ENCODE measurements at regions not wholly inside any gene's neighbourhood (a gene's known extent, or its start where the extent isn't known, plus 50 kb on each side); places are given as distances from the start of the nearest gene placed in this dataset.

DNA sequence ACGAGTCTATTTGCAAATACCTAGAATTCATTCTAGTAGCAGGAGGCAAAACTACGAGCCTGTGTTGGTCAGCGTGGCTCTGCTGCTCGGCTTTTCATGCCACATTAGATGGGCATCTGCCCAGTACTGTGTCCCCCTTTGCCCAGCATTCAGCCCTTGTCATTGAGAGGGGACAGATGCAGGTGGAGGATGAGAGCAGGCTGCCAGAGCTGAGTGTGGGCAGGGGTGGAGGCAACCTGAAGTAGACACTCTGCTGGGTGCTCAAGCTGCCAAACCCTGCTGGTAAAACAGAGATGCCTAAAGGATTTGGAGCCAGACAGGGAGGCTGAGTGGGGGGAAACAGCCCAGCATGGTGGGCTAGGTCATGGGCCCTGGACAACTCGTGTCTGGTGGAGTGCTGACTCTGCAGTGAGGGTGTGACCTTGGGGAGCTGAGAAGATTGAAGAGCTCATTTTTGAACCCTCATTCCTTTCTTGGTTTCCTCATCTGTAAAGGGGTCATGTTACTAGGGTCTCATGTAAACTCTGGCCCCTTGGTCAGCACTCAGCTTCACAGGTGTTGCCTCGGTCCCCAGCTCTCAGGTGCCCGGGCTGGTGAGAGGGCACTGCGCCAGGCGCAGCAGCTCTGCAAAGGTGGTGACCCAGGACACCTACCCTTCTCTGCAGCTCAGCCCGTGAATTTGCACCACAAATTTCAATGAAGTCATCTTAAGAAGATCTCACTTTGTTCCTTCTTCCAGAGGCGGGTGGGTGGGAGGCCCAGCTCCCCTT is 64.2 kb upstream of the BHLHE23 start:
- ATAC-seq (no peak), FAIRE-seq (no peak), DNase-seq (ENCODE audit: extremely low read depth in 1 of 4, low spot score in 3 of 4) (no peak)
- Histone ChIP-seq H3K9me1 (ENCODE audit: control insufficient read depth, insufficient read depth, low read length) (no peaks in the 10 kb centered on the region), H3K4me2 (ENCODE audit: insufficient read depth, low read length) (no peak overlapping the region), H3K9ac (ENCODE audit: insufficient read depth in 1 of 2, low read depth in 2 of 2, low read length in 2 of 2) (no peak overlapping the region), H3K4me1 (replicated peaks in 1 of 2; ENCODE audit: control insufficient read depth in 2 of 2, insufficient read depth in 2 of 2, low read length in 2 of 2) (peaks cover 0 to 6% of the 10 kb centered on the region in 2 experiments; a peak in 2 of 5 replicates), H3K4me3 (no peak overlapping the region), H3K27me3 (ENCODE audit: control insufficient read depth in 2 of 2, insufficient read depth in 2 of 2, low read length in 2 of 2) (peaks cover 6 to 31% of the 10 kb centered on the region in 2 experiments; a peak in 4 of 5 replicates), H2AFZ (ENCODE audit: low read depth, low read length) (no peak overlapping the region), H3K9me3 (replicated peaks; ENCODE audit: control insufficient read depth, insufficient read depth, low read depth, low read length) (no peaks in the 10 kb centered on the region), H3K36me3 (ENCODE audit: control insufficient read depth, insufficient read depth, low read length) (no peaks in the 10 kb centered on the region), H3K79me2 (ENCODE audit: control insufficient read depth, insufficient read depth, low read length) (no peaks in the 10 kb centered on the region), H3K27ac (ENCODE audit: extremely low read depth, low read depth, low read length) (no peak overlapping the region), H4K20me1 (replicated peaks; ENCODE audit: control insufficient read depth, insufficient read depth, low read length) (peaks cover 13% of the 10 kb centered on the region; the same call in 1 of the 2 replicates)
- ChIA-PET CTCF (ENCODE audit: low intra/inter-chr PET ratio) (no interaction called here), POLR2A (interaction anchor here (0.7 kb wide), 1 partner anchor 173 kb away, joined by 3 read pairs; no protein-coding TSS in a partner anchor)
- TF ChIP-seq ZNF212 (CRISPR knock-in tag; IDR thresholded peaks at IDR 0.05) (no peak), MAX (CRISPR knock-in tag; IDR thresholded peaks at IDR 0.05) (0 out of 2 replicates have a peak, but pooled peaks have one; percentile 1)
- no TSS peak for BruUV-seq (replicated peaks)
- WGBS (ENCODE audit: insufficient coverage, low coverage, missing lambda C conversion rate), result 2% methylated on average over 11 of the region's 11 CpGs
- intact Hi-C loops (cut with micrococcal nuclease), result no loop called here
- in situ Hi-C loops (cut with MboI), result no loop called here

- DNase-seq (ENCODE audit: extremely low read depth in 1 of 4, low spot score in 3 of 4) (no peak), FAIRE-seq (no peak), ATAC-seq (no peak)
- CTCF ChIA-PET (ENCODE audit: low intra/inter-chr PET ratio), result no interaction called here
- WGBS (ENCODE audit: insufficient coverage, low coverage, missing lambda C conversion rate), result 0% methylated on average over 3 of the region's 3 CpGs
- Histone ChIP-seq H3K79me2 (ENCODE audit: control insufficient read depth, insufficient read depth, low read length) (no peaks in the 10 kb centered on the region), H3K27me3 (ENCODE audit: control insufficient read depth in 2 of 2, insufficient read depth in 2 of 2, low read length in 2 of 2) (peaks cover 10 to 38% of the 10 kb centered on the region in 2 experiments), H4K20me1 (replicated peaks; ENCODE audit: control insufficient read depth, insufficient read depth, low read length) (peaks cover 13% of the 10 kb centered on the region; the same call in 1 of the 2 replicates), H3K4me2 (ENCODE audit: insufficient read depth, low read length) (no peak overlapping the region), H3K9me1 (ENCODE audit: control insufficient read depth, insufficient read depth, low read length) (no peaks in the 10 kb centered on the region), H3K27ac (ENCODE audit: extremely low read depth, low read depth, low read length) (no peak overlapping the region), H2AFZ (ENCODE audit: low read depth, low read length) (no peak overlapping the region), H3K36me3 (ENCODE audit: control insufficient read depth, insufficient read depth, low read length) (no peaks in the 10 kb centered on the region), H3K9me3 (replicated peaks; ENCODE audit: control insufficient read depth, insufficient read depth, low read depth, low read length) (no peaks in the 10 kb centered on the region), H3K4me1 (replicated peaks in 1 of 2; ENCODE audit: control insufficient read depth in 2 of 2, insufficient read depth in 2 of 2, low read length in 2 of 2) (peaks cover 0 to 6% of the 10 kb centered on the region in 2 experiments; a peak in 2 of 5 replicates), H3K9ac (ENCODE audit: insufficient read depth in 1 of 2, low read depth in 2 of 2, low read length in 2 of 2) (no peak overlapping the region), H3K4me3 (no peak overlapping the region)
- BruUV-seq (replicated peaks), result no TSS peak
- intact Hi-C loops (cut with micrococcal nuclease) (no loop called here), in situ Hi-C loops (cut with MboI) (no loop called here)
- TF ChIP-seq ZNF507 (tag; conservative IDR thresholded peaks at IDR 0.05) (no peak), BRD9 (IDR thresholded peaks at IDR 0.05; ENCODE audit: low read depth, partially characterized antibody) (no peak), ZNF146 (CRISPR knock-in tag; IDR thresholded peaks at IDR 0.05; ENCODE audit: unreplicated experiment) (no peak), BDP1 (IDR thresholded peaks at IDR 0.05; ENCODE audit: insufficient read depth, insufficient read length) (no peak), RAD51 (IDR thresholded peaks at IDR 0.05; ENCODE audit: borderline replicate concordance, low read depth) (no peak), MTA1 (IDR thresholded peaks at IDR 0.05; ENCODE audit: borderline replicate concordance) (no peak), MEF2D (tag; conservative IDR thresholded peaks at IDR 0.05; ENCODE audit: low read depth) (no peak), NFYB (IDR thresholded peaks at IDR 0.05; ENCODE audit: extremely low read depth, insufficient read length) (no peak), NBN (IDR thresholded peaks at IDR 0.05; ENCODE audit: low read depth) (no peak), MIER1 (IDR thresholded peaks at IDR 0.05; ENCODE audit: low read depth) (no peak), RNF2 (IDR thresholded peaks at IDR 0.05) (no peak), ZNF778 (CRISPR knock-in tag; IDR thresholded peaks at IDR 0.05) (no peak)
- POLR2A ChIA-PET, result interaction anchor here (0.6 kb wide), 2 partner anchors 66 to 196 kb away, joined by 3 to 4 read pairs; no protein-coding TSS in a partner anchor
Measured at GRCh38 chr20:63070301-63070625, 63.5 kb upstream of the BHLHE23 start.

All from K562 (cell line).